ENCODE measurements at regions not wholly inside any gene's neighbourhood (a gene's known extent, or its start where the extent isn't known, plus 50 kb on each side); places are given as distances from the start of the nearest gene placed in this dataset.

- no peaks in the 10 kb centered on the region for H3K27me3 ChIP-seq (replicated peaks in 1 of 4; ENCODE audit: control extremely low read depth in 1 of 4, control insufficient read depth in 3 of 4, insufficient read depth in 4 of 4, low read length in 3 of 4)
- DNase-seq (no peak), ATAC-seq (ENCODE audit: low read depth) (no peak)
- no peaks in the 10 kb centered on the region for H3K79me2 ChIP-seq (ENCODE audit: control insufficient read depth, insufficient read depth, low read length)
- no peak overlapping the region for H3K4me3 ChIP-seq (ENCODE audit: control extremely low read depth in 1 of 5, extremely low read depth in 1 of 5, insufficient read depth in 1 of 5, low read depth in 2 of 5, low read length in 4 of 5)
- H3K27ac ChIP-seq (ENCODE audit: low read length in 2 of 2), result no peak overlapping the region
- ChIA-PET POLR2A (no interaction called here), CTCF (no interaction called here)
- H3K4me1 ChIP-seq (ENCODE audit: control insufficient read depth in 2 of 2, insufficient read depth in 2 of 2, low read length in 2 of 2), result no peaks in the 10 kb centered on the region
- no peak overlapping the region for H2AFZ ChIP-seq (ENCODE audit: insufficient read depth, low read depth, low read length, poor library complexity, severe bottlenecking)
- Mint-ChIP-seq H3K27me3 (no peaks in the 10 kb centered on the region), H3K9me3 (ENCODE audit: insufficient read depth) (no peaks in the 10 kb centered on the region), H3K27ac (no peak overlapping the region), H3K4me3 (no peak overlapping the region), H3K4me1 (no peaks in the 10 kb centered on the region)
- no peaks in the 10 kb centered on the region for H3K36me3 ChIP-seq (replicated peaks in 1 of 2; ENCODE audit: control extremely low read depth in 1 of 2, control insufficient read depth in 1 of 2, extremely low read depth in 1 of 2, insufficient read depth in 2 of 2, low read length in 1 of 2)
- H4K20me1 ChIP-seq (ENCODE audit: control insufficient read depth, insufficient read depth, low read length, poor library complexity, severe bottlenecking), result no peaks in the 10 kb centered on the region
- no peak overlapping the region for H3K4me2 ChIP-seq (replicated peaks; ENCODE audit: low read depth, low read length, poor library complexity, severe bottlenecking)
- H3K9ac ChIP-seq (ENCODE audit: low read length), result no peak overlapping the region
- TF ChIP-seq EZH2 (IDR thresholded peaks at IDR 0.05; ENCODE audit: borderline replicate concordance, insufficient read depth, low read depth, low read length, poor library complexity, severe bottlenecking) (no peak), CTCF (IDR thresholded peaks at IDR 0.05) (no peak)
- no peaks in the 10 kb centered on the region for H3K9me3 ChIP-seq (ENCODE audit: control extremely low read depth in 1 of 3, control insufficient read depth in 2 of 3, insufficient read depth in 1 of 3, low read length in 2 of 3)
- WGBS (ENCODE audit: insufficient coverage), result no CpG with 5 or more reads among the region's 6 CpGs
- intact Hi-C loops (cut with micrococcal nuclease), result no loop called here
Measured at GRCh38 chr11:121877152-121877551, 238.9 kb downstream of the BLID start.

- Mint-ChIP-seq H3K4me3 (no peak overlapping the region), H3K4me1 (no peaks in the 10 kb centered on the region), H3K9me3 (ENCODE audit: insufficient read depth) (no peaks in the 10 kb centered on the region), H3K27ac (no peak overlapping the region), H3K27me3 (peaks cover 6% of the 10 kb centered on the region)
- DNase-seq (no peak), ATAC-seq (ENCODE audit: low read depth) (no peak)
- Histone ChIP-seq H3K27me3 (replicated peaks in 1 of 4; ENCODE audit: control extremely low read depth in 1 of 4, control insufficient read depth in 3 of 4, insufficient read depth in 4 of 4, low read length in 3 of 4) (no peaks in the 10 kb centered on the region), H3K9me3 (ENCODE audit: control extremely low read depth in 1 of 3, control insufficient read depth in 2 of 3, insufficient read depth in 1 of 3, low read length in 2 of 3) (no peaks in the 10 kb centered on the region), H3K4me1 (ENCODE audit: control insufficient read depth in 2 of 2, insufficient read depth in 2 of 2, low read length in 2 of 2) (no peaks in the 10 kb centered on the region), H3K27ac (ENCODE audit: low read length in 2 of 2) (no peak overlapping the region), H3K79me2 (ENCODE audit: control insufficient read depth, insufficient read depth, low read length) (no peaks in the 10 kb centered on the region), H3K4me2 (replicated peaks; ENCODE audit: low read depth, low read length, poor library complexity, severe bottlenecking) (no peak overlapping the region), H3K9ac (ENCODE audit: low read length) (no peak overlapping the region), H3K36me3 (replicated peaks in 1 of 2; ENCODE audit: control extremely low read depth in 1 of 2, control insufficient read depth in 1 of 2, extremely low read depth in 1 of 2, insufficient read depth in 2 of 2, low read length in 1 of 2) (no peaks in the 10 kb centered on the region), H3K4me3 (ENCODE audit: control extremely low read depth in 1 of 5, extremely low read depth in 1 of 5, insufficient read depth in 1 of 5, low read depth in 2 of 5, low read length in 4 of 5) (no peak overlapping the region), H4K20me1 (ENCODE audit: control insufficient read depth, insufficient read depth, low read length, poor library complexity, severe bottlenecking) (no peaks in the 10 kb centered on the region), H2AFZ (ENCODE audit: insufficient read depth, low read depth, low read length, poor library complexity, severe bottlenecking) (no peak overlapping the region)
- intact Hi-C loops (cut with micrococcal nuclease), result no loop called here
- TF ChIP-seq CTCF (IDR thresholded peaks at IDR 0.05), result no peak
- no peak for TF ChIP-seq EZH2 (IDR thresholded peaks at IDR 0.05; ENCODE audit: borderline replicate concordance, insufficient read depth, low read depth, low read length, poor library complexity, severe bottlenecking)
- WGBS (ENCODE audit: insufficient coverage), result 91% methylated on average over 4 of the region's 4 CpGs
- CTCF ChIA-PET, result no interaction called here
- POLR2A ChIA-PET, result no interaction called here
Measured at GRCh38 chr11:121873766-121874165, 242.2 kb downstream of the BLID start.
